GM12878 (cell line): ENCODE measurements at regions not wholly inside any gene's neighbourhood (a gene's known extent, or its start where the extent isn't known, plus 50 kb on each side); places are given as distances from the start of the nearest gene placed in this dataset.

Source experiments
- ATAC-seq: fragments of 200-7000 bp; cut with Tn5 transposase; 3 replicates; pipeline ENCODE4 v1.9.1; 2020; ENCODE audit warnings: mild to moderate bottlenecking, moderate library complexity
- BruUV-seq: library from RNA; stranded (reverse); fragments of 400-500 nt; replicated peaks from 2 replicates; lab custom pipeline; 2021; lab: Mats Ljungman, UMichigan
- CTCF ChIA-PET: fragments of 300-600 bp; sonication (Branson Sonifier 250); formaldehyde crosslinking; extraction: SDS; loops from one replicate; lab custom pipeline; 2021; ENCODE audit warnings: inconsistent platforms; lab: Yijun Ruan, JAX
- POLR2A ChIA-PET: fragments of 350-600 bp; formaldehyde crosslinking; extraction: SDS; loops from one replicate; lab custom pipeline; 2021; ENCODE audit warnings: inconsistent platforms; lab: Charles Lee
- RAD21 ChIA-PET: fragments of 300-600 bp; sonication (Branson Sonifier 250); formaldehyde crosslinking; loops from one replicate; lab custom pipeline; 2023; ENCODE audit warnings: antibody characterized with exemption; ENCODE audit not compliant: unreplicated experiment; lab: Charles Lee
- SMC1A ChIA-PET: fragments of 300-600 bp; sonication (Branson Sonifier 250); formaldehyde crosslinking; loops from one replicate; lab custom pipeline; 2023; ENCODE audit not compliant: unreplicated experiment, uncharacterized antibody; lab: Charles Lee
- DNase-seq: peaks from one replicate; pipeline ENCODE4 v3.0.0-alpha.2; 2011; ENCODE audit warnings: low read depth, low spot score
- FAIRE-seq: peaks from 3 replicates; lab custom pipeline; 2011; peaks lifted over from hg19 to GRCh38; lab: Jason Lieb, UNC
- H2AFZ ChIP-seq: 2 replicates; pipeline ENCODE4 v1.6.0; 2011; ENCODE audit warnings: low read depth, low read length, control low read depth; ENCODE audit not compliant: control insufficient read depth
- H3K27ac ChIP-seq: 2 replicates; pipeline ENCODE4 v1.5.1; 2011; ENCODE audit warnings: control low read depth; ENCODE audit not compliant: control insufficient read depth, insufficient read depth
- H3K27me3 ChIP-seq, 2 experiments: replicated peaks in 1 of 2; 2 replicates each; pipeline versions ENCODE4 v1.6.0 to v1.6.1; 2011; ENCODE audit warnings: low read length in 1 of 2; ENCODE audit not compliant: control insufficient read depth in 2 of 2, insufficient read depth in 2 of 2
- H3K36me3 ChIP-seq, 2 experiments: 2 replicates each; pipeline ENCODE4 v1.5.1; 2011; ENCODE audit warnings: low read length in 1 of 2; ENCODE audit not compliant: control insufficient read depth in 2 of 2, insufficient read depth in 2 of 2
- H3K4me1 ChIP-seq: 2 replicates; pipeline ENCODE4 v1.6.1; 2011; ENCODE audit warnings: mild to moderate bottlenecking, low read length, moderate library complexity, mixed read lengths; ENCODE audit not compliant: control insufficient read depth, insufficient read depth
- H3K4me2 ChIP-seq: 2 replicates; pipeline ENCODE4 v1.6.0; 2011; ENCODE audit warnings: control low read depth; ENCODE audit not compliant: control insufficient read depth, insufficient read depth
- H3K4me3 ChIP-seq: fragments of 200-600 bp; sonication (generic); 2 replicates; pipeline ENCODE4 v1.5.1; 2016
- H3K79me2 ChIP-seq: 2 replicates; pipeline ENCODE4 v1.6.0; 2011; ENCODE audit warnings: low read length; ENCODE audit not compliant: control insufficient read depth, insufficient read depth
- H3K9ac ChIP-seq: 2 replicates; pipeline ENCODE4 v1.8.0; 2011; ENCODE audit warnings: low read length, control low read depth, mixed read lengths; ENCODE audit not compliant: control insufficient read depth, insufficient read depth
- H3K9me3 ChIP-seq: replicated peaks from 3 replicates; pipeline ENCODE4 v1.5.1; 2011; ENCODE audit warnings: mild to moderate bottlenecking, low read length; ENCODE audit not compliant: control insufficient read depth, insufficient read depth
- H4K20me1 ChIP-seq: 2 replicates; pipeline ENCODE4 v1.6.0; 2011; ENCODE audit not compliant: control insufficient read depth, insufficient read depth
- ATF7 ChIP-seq: fragments of 450-650 bp; IDR thresholded peaks from 2 replicates; pipeline ENCODE4 v1.6.1; 2016; ENCODE audit warnings: low read depth, mild to moderate bottlenecking
- BCL11A ChIP-seq: IDR thresholded peaks from 2 replicates; pipeline ENCODE4 v1.6.1; 2011; ENCODE audit warnings: low read depth, low read length
- CEBPB ChIP-seq, 2 experiments: fragments of 150-350 bp in 1 of 2; IDR thresholded peaks; 2 replicates each; pipeline ENCODE4 v1.6.1; 2012 to 2014; ENCODE audit warnings: low read depth in 2 of 2, low read length in 2 of 2, borderline replicate concordance in 1 of 2, inconsistent platforms in 1 of 2
- CHD1 ChIP-seq: IDR thresholded peaks from 2 replicates; pipeline ENCODE4 v1.6.1; 2012; ENCODE audit warnings: low read depth, low read length, improper control_type of control experiment
- HDAC6 ChIP-seq: fragments of 200-600 bp; sonication (generic); IDR thresholded peaks from one replicate; pipeline ENCODE4 v1.8.0; 2017; ENCODE audit warnings: antibody characterized with exemption; ENCODE audit not compliant: unreplicated experiment
- NFIC ChIP-seq: IDR thresholded peaks from 2 replicates; pipeline ENCODE4 v1.6.1; 2012; ENCODE audit warnings: low read depth, mild to moderate bottlenecking, inconsistent platforms, low read length, moderate library complexity
- NFYA ChIP-seq: IDR thresholded peaks from 2 replicates; pipeline ENCODE4 v1.6.1; 2011; ENCODE audit warnings: low read depth, mild to moderate bottlenecking, low read length, improper control_type of control experiment, borderline replicate concordance
- RFX5 ChIP-seq: IDR thresholded peaks from 2 replicates; pipeline ENCODE4 v1.6.1; 2011; ENCODE audit warnings: low read depth, low read length, improper control_type of control experiment
- STAT3 ChIP-seq: IDR thresholded peaks from 2 replicates; pipeline ENCODE4 v1.6.1; 2011; ENCODE audit warnings: low read depth, low read length, improper control_type of control experiment
- SUPT20H ChIP-seq: IDR thresholded peaks from 2 replicates; pipeline ENCODE4 v1.6.1; 2011; ENCODE audit warnings: low read depth, mild to moderate bottlenecking, low read length, moderate library complexity, borderline replicate concordance; ENCODE audit not compliant: control insufficient read depth
- WGBS: methylation state at CpG from one replicate; pipeline ENCODE4 v1.1.6; 2016; ENCODE audit warnings: low lambda C conversion rate; ENCODE audit not compliant: insufficient replicate concordance, insufficient coverage; ENCODE audit errors: missing lambda C conversion rate; 5-methylcytosine and 5-hydroxymethylcytosine counted together
- in situ Hi-C: fragments of 300-500 bp; cut with MboI; formaldehyde crosslinking; loops from 9 replicates; pipeline ENCODE4 v1.14.3; 2018; ENCODE audit warnings: mixed read lengths
- intact Hi-C: fragments of 100-400 bp; cut with micrococcal nuclease; formaldehyde crosslinking; loops from one replicate; pipeline ENCODE4 v1.14.2; 2022; ENCODE audit not compliant: unreplicated experiment
- TF ChIP-seq, protein P1 (sequence below): fragments of 450-650 bp; formaldehyde crosslinking; IDR thresholded peaks from 2 replicates; pipeline ENCODE4 v1.5.0; 2022; ENCODE audit warnings: mild to moderate bottlenecking, missing genetic modification characterization
- TF ChIP-seq, protein P2 (sequence below): fragments of 450-650 bp; IDR thresholded peaks from 2 replicates; pipeline ENCODE4 v1.6.1; 2017; ENCODE audit warnings: mild to moderate bottlenecking

DNA sequence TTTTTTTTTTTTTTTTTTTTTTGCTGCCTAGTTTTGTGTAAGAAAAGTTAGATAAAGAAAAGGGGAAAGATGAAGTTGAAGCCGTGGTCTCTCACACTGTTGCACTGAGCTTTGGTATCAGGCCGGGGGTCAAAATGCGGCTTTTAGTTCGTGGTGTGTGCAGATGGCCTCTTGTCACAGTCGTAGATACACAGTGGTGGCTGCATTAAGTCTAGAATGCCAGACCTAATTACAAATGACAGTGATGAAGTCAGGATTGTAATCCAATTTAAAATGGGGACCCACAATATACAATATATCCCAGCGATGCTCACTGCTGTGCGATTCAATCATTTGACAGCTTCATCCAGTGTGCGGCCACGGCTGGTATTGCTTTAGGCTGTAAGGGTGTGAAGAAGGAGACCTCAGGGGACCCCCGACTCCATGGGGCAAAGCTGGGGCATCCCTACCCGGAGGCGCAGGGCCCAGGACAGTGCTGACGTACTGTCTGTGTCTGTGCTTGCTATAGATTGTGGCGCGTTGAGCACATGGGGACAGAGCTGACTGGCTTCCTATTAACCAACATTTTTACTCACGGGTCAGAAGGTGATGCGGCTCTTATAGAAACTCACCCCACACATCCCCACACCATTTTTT lies 210.0 kb upstream of the SOX4 start:
- H3K4me3 ChIP-seq: no peak overlapping the region
- H4K20me1 ChIP-seq: no peaks in the 10 kb centered on the region
- DNase-seq (no peak), FAIRE-seq (no peak), ATAC-seq (no peak)
- ChIA-PET POLR2A (interaction anchor here (1.1 kb wide), 1 partner anchor 15 kb away, joined by 6 read pairs; no protein-coding TSS in a partner anchor), RAD21 (no interaction called here), SMC1A (interaction anchor here (0.7 kb wide), 1 partner anchor 485 kb away, joined by 3 read pairs; no protein-coding TSS in a partner anchor)
- H3K36me3 ChIP-seq: no peaks in the 10 kb centered on the region
- no peaks in the 10 kb centered on the region for H3K27me3 ChIP-seq
- H3K9me3 ChIP-seq: no peaks in the 10 kb centered on the region; the same call in 2 of the 3 replicates
- no peak overlapping the region for H3K4me2 ChIP-seq
- H3K9ac ChIP-seq: no peak overlapping the region
- no peaks in the 10 kb centered on the region for H3K4me1 ChIP-seq
- in situ Hi-C loops: no loop called here
- TF ChIP-seq CHD1: no peak
- TF ChIP-seq, all 136 proteins: peak for 0
- Histone ChIP-seq H2AFZ (no peak overlapping the region), H3K27ac (no peak overlapping the region), H3K79me2 (no peaks in the 10 kb centered on the region)
- CTCF ChIA-PET: interaction anchor here (1.2 kb wide), 1 partner anchor 14 kb away, joined by 3 read pairs; no protein-coding TSS in a partner anchor
- 84% methylated on average over 17 of the region's 17 CpGs for WGBS
- no TSS peak for BruUV-seq
- intact Hi-C loops: no loop called here

DNA sequence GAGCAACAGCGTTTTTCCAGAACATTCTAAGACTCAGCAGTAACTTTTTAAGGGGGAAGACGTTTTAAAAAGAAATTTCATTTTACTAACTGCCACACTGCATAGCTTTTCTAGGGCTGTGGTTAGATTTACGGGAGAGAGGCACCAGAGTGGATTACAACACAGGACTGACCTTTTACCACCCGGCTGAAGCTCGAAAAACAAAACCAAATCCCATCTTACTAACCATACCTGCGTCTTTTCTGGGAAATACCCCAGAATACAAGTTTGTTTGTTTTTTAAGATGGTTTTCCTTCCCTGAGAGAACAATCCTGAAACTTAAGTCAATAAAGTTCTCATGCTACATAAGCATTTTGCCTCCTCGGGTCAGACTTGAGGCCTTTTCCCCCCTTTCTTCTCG lies 209.3 kb upstream of the SOX4 start:
- no peaks in the 10 kb centered on the region for H4K20me1 ChIP-seq
- DNase-seq (no peak), ATAC-seq (no peak), FAIRE-seq (no peak)
- ChIA-PET POLR2A (no interaction called here), SMC1A (interaction anchor here (0.7 kb wide), 1 partner anchor 820 kb away, joined by 3 read pairs; no protein-coding TSS in a partner anchor), RAD21 (no interaction called here), CTCF (no interaction called here)
- H3K27me3 ChIP-seq: no peaks in the 10 kb centered on the region
- 56% methylated on average over 8 of the region's 8 CpGs for WGBS
- no peaks in the 10 kb centered on the region for H3K4me1 ChIP-seq
- no peak overlapping the region for H3K4me3 ChIP-seq
- BruUV-seq: no TSS peak
- H3K27ac ChIP-seq: no peak overlapping the region
- H3K36me3 ChIP-seq: no peaks in the 10 kb centered on the region
- H3K9ac ChIP-seq: no peak overlapping the region
- intact Hi-C loops (no loop called here), in situ Hi-C loops (no loop called here)
- no peaks in the 10 kb centered on the region for H3K79me2 ChIP-seq
- no peak overlapping the region for H3K4me2 ChIP-seq
- H2AFZ ChIP-seq: no peak overlapping the region
- H3K9me3 ChIP-seq: no peaks in the 10 kb centered on the region; the same call in 2 of the 3 replicates
- TF ChIP-seq NFIC: no peak
- no peak for TF ChIP-seq HDAC6
- TF ChIP-seq BCL11A: no peak
- no peak for TF ChIP-seq RFX5
- no peak for TF ChIP-seq ATF7
- TF ChIP-seq CEBPB (IDR thresholded peaks at IDR 0.05; ENCODE audit: borderline replicate concordance in 1 of 2, low read depth in 2 of 2, low read length in 2 of 2): no peak
- TF ChIP-seq, protein P1, sequence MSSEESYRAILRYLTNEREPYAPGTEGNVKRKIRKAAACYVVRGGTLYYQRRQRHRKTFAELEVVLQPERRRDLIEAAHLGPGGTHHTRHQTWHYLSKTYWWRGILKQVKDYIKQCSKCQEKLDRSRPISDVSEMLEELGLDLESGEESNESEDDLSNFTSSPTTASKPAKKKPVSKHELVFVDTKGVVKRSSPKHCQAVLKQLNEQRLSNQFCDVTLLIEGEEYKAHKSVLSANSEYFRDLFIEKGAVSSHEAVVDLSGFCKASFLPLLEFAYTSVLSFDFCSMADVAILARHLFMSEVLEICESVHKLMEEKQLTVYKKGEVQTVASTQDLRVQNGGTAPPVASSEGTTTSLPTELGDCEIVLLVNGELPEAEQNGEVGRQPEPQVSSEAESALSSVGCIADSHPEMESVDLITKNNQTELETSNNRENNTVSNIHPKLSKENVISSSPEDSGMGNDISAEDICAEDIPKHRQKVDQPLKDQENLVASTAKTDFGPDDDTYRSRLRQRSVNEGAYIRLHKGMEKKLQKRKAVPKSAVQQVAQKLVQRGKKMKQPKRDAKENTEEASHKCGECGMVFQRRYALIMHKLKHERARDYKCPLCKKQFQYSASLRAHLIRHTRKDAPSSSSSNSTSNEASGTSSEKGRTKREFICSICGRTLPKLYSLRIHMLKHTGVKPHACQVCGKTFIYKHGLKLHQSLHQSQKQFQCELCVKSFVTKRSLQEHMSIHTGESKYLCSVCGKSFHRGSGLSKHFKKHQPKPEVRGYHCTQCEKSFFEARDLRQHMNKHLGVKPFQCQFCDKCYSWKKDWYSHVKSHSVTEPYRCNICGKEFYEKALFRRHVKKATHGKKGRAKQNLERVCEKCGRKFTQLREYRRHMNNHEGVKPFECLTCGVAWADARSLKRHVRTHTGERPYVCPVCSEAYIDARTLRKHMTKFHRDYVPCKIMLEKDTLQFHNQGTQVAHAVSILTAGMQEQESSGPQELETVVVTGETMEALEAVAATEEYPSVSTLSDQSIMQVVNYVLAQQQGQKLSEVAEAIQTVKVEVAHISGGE (CRISPR knock-in tag): no peak
- TF ChIP-seq STAT3: no peak
- TF ChIP-seq NFYA: no peak
- no peak for TF ChIP-seq SUPT20H
- TF ChIP-seq, protein P2, sequence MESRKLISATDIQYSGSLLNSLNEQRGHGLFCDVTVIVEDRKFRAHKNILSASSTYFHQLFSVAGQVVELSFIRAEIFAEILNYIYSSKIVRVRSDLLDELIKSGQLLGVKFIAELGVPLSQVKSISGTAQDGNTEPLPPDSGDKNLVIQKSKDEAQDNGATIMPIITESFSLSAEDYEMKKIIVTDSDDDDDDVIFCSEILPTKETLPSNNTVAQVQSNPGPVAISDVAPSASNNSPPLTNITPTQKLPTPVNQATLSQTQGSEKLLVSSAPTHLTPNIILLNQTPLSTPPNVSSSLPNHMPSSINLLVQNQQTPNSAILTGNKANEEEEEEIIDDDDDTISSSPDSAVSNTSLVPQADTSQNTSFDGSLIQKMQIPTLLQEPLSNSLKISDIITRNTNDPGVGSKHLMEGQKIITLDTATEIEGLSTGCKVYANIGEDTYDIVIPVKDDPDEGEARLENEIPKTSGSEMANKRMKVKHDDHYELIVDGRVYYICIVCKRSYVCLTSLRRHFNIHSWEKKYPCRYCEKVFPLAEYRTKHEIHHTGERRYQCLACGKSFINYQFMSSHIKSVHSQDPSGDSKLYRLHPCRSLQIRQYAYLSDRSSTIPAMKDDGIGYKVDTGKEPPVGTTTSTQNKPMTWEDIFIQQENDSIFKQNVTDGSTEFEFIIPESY: no peak
